ENCODE measurements at regions not wholly inside any gene's neighbourhood (a gene's known extent, or its start where the extent isn't known, plus 50 kb on each side); places are given as distances from the start of the nearest gene placed in this dataset.

GRCh38 chr5:92380069-92380770 is 997.1 kb upstream of the ARRDC3 start:
- TF ChIP-seq GATA2 (IDR thresholded peaks at IDR 0.05; ENCODE audit: low read depth, low read length) = no peak
- no peak for TF ChIP-seq GATA3 (IDR thresholded peaks at IDR 0.05; ENCODE audit: low read depth, low read length)
